Medulla oblongata (tissue), 1 donor: ENCODE measurements at regions not wholly inside any gene's neighbourhood (a gene's known extent, or its start where the extent isn't known, plus 50 kb on each side); places are given as distances from the start of the nearest gene placed in this dataset.
A peak's percentile ranks its signal among the peaks of the same experiment; 100 is the strongest.
"Not testable (repeated sequence)": the region's sequence is repeated elsewhere in the genome, so short reads cannot be mapped to it uniquely, and the experiment has no call there.

ENCODE experiments used
- DNase-seq: peaks from one replicate; pipeline ENCODE4 v3.0.0-alpha.2; 2015; ENCODE audit errors: extremely low spot score

DNA sequence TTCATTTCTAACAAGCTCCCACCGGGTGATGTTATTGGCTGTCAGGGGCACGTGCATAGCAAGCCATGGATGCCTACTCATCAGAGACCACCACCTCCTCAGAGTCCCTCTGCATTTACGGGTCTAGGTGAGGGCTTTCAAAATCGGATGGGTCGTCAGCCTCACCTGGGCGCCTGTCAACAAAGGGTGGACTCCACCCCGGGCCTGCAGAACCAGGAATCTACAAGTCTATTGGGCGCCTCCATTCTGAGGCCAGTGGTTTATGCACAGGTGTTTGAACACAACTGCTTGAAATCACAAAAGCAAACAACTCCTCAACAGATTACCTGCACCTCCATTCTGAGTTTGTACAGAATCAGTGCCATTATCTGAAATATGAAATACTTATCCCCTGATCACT is 318.9 kb downstream of the PTTG2 start:
- DNase-seq = no peak

GRCh38 chr4:38279650-38280322 is 319.6 kb downstream of the PTTG2 start:
- DNase-seq = no peak

DNA sequence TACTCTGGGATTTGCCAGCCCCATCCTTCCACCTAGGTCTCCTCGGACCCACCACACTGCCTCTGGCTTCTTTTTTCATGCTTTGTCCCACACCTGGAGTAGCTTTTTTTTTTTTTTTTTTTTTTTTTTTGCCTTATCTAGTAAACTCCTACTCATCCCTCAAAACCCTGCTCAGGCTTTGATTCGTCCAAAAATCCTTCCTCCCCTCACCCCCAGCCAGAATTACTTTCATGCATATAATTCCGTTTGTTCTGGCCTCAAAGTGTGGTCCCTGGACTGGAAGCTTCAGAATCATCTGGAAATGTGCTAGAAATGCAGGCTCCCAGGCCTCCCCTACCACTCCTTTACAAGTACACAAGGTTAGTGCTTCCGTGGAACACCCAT is 320.1 kb downstream of the PTTG2 start:
- DNase-seq = no peak

- no peak for DNase-seq
Observed at GRCh38 chr4:38281371-38282071, 321.3 kb downstream of the PTTG2 start.

- peak; percentile 41 for DNase-seq
Observed at GRCh38 chr4:38283724-38284123, 323.5 kb downstream of the PTTG2 start.

DNA sequence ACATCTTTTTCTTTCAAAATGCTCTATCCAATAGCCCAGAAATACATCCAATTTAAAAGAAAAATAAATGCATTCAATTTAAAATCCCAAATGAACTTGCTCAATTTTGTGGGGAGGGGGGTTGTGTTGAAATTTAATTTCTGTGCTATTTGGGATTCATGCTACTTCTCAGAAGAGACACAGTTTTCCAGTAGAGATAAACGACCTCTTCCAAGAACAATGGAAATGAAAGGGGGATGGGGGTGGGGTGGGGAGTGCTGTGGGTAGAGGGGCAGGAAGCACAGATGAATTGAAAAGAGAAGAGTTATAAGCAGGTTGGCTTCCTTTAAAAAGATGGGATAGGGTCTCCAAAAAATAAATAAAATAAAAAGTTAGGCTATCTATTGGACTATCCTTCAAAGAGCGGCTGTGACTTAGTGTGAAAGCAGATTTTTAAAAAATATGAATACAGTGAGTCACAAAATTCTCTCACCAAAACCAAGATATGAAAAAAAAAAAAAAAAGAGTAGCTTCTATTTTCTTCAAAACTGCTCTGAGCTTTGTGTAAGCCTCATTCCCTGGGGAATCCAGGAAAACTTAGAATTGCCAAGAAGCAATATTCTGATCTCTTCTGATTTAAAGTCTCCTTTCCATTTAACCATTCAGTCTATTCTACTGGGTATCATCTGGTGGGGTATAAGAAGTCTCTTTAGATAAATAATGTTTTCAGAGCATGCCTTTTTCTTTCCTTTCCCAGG is 324.3 kb downstream of the PTTG2 start:
- DNase-seq = no peak

DNA sequence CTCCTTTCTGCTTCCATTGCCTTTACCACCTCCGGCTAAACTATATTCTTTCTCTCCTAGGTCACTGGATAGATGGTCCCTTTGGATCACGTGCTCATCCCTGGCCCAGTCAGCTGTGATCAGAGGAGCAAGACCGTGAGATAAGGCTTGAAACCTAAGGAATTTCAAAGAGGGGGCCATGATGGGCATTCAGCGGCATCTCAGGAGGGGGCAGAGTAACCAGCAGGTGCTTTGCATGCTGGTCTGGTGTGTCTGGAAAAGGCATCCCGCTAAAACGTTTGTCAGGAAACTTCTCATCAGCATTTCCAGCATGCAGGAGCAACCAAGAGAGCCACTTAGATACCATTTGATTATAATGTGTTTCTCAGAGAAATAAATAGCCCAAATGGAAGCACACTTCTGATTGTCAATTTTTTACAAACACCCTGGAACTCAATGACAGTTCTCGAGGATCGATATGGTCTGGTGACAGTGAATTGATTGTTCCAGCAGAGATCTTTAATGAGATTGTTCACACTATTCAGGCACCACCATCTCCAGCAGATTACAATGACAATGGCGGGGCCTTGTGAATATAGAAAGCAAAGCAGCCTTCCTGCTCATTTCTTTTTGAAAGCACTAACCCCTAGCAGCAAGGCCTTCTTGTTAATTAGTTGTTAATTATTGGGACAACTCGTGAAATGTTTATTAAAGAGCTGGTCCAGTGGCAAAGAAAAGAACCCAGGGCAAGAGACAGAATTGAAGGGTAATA is 327.1 kb downstream of the PTTG2 start:
- no peak for DNase-seq

GRCh38 chr4:38289553-38289952 is 329.4 kb downstream of the PTTG2 start:
- DNase-seq = no peak

- no peak for DNase-seq
Observed at GRCh38 chr4:38290366-38290765, 330.2 kb downstream of the PTTG2 start.

- DNase-seq = no peak
Observed at GRCh38 chr4:38290914-38291313, 330.7 kb downstream of the PTTG2 start.

GRCh38 chr4:38292529-38292928 is 332.3 kb downstream of the PTTG2 start:
- no peak for DNase-seq

GRCh38 chr4:38294238-38294637 is 334.0 kb downstream of the PTTG2 start:
- DNase-seq = no peak

DNA sequence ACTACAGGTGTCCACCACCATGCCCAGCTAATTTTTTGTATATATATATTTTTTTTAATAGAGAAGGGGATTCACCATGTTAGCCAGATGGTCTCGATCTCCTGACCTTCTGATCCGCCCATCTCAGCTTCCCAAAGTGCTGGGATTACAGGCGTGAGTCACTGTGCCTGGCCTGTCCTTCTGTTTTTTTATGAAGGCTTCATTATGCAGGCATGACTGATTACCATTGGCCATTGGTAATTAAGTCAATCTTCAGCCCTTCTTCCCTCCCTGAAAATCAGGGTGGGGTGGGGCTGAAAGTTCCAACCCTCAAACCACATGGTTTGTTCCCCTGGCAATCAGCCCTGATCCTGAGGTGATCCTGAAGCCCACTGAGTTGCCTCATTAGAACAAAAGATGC is 336.9 kb downstream of the PTTG2 start:
- no peak for DNase-seq

GRCh38 chr4:38298868-38299713 is 338.9 kb downstream of the PTTG2 start:
- DNase-seq = no peak

DNA sequence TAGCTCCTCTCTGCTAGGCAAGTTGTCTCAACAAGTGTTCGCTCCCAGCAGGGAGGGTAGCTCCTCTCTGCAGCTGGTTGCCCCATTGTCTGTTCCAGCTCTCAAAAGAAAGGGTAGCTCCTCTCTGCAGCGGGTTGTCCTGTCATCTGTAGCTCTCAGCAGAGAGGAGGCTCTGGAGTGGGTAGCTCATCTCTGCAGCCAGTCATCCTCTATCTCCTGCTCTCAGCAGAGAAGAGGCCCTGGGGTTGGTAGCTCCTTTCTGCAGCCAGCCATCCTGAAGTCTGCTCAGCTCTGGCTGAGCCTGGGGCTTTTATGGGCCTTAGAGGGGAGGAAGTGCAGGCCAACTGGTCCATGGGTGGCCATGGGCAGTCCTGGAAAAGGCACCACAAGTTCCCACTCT is 342.7 kb downstream of the PTTG2 start:
- no peak for DNase-seq

- not testable (repeated sequence) for DNase-seq
Observed at GRCh38 chr4:38304460-38304859, 344.3 kb downstream of the PTTG2 start.

DNA sequence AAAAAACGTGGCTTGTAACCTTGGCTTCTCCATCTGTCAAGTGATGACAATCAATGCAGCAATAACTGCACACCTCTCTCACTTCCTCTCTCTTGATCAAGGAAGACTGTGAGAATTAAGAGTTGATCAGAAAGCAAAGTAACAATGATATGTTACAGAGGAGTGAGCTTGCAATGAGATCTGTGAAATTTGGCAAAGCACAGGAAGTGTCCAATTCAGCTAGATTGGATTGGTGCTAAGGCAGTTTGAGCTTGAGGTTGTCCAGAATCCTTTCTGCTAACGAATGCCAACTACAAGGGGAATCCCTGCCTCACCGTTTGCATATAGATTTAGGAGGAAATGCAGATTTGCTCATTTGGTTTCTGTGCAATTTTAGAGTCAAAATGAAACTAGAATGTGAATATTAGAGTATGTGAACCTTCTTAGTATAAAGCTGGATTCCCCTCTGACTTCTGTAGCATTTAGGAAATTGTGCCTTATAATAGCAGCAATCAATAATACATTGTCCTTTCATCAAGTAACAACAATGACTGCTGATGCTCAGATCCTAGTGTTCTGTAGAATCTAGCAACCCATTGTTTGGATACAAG is 346.4 kb downstream of the PTTG2 start:
- DNase-seq = peak; percentile 86

DNA sequence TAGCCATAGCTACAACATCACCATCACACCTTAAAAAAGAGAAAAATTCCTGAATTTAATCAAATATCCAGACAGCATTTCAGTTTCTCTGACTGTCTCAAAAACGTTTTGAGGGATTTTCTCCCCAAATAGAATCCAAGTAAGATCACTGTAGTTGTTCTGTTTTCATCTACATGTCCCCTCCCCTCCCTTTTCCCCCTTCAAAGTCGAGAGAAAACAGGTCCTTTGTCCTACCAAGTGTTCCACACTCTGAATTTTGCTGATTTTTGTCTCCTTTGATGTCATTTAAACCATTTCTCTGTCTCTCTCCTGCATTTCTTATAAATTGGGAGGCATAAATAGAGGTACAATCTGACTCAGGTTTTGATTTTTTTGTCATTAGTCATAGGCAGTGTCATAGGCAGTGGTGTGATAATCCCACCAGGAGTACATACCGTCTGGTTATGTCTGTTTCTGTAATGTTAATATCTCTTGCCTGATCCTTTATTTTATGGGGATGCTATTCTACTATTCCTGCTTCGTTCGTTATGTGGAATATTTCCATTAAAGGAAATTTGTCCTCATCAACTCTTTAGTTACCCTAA is 348.6 kb downstream of the PTTG2 start:
- DNase-seq = peak; percentile 76

DNA sequence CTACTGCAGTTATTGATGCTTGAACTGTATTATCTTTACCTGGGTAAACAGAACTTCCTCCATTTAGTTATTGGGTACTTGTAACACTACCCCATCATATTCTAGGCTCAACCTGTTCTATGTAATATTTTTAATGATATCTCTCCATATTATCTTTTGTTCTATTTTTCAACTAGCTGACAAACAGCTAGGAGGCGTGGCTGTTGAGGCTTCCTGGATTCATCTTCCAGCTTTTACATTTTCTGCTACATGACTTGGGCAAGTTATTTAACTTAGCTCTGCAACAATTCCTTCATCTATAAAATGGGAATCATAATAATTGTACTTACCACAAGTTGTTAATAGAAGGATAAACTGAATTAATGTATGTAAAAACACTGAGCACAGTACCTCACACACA is 349.3 kb downstream of the PTTG2 start:
- DNase-seq = no peak

DNA sequence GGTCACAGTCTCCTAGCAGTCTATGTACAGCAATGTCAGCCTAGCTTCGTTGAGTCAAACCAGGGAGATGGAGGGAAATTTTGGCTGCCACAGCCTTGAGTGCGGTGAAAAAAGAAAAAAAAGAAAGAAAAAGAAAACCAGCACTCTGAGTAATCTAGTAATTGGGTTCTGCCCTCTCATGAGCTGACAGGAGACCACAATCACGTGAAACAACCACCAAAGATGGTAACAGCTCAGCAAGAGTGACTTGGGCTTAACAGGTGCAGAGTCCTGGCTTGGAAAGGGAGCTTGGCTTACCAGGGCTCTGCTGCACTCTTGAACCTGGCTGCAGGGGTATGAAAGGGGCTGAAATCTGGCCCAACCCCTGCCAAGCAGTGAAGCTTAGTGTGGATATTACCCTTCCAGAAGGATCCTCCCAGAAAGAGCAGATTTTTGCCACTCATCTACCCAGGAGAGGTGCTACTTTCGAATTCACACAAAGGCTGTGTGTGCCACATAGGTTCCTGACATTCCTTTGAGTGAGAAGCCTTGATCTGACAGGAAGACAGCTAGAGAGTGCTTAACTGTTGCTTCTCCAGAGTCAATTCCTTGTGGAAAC is 350.3 kb downstream of the PTTG2 start:
- no peak for DNase-seq
